Stimulated activated CD4-positive, alpha-beta T cell treated with anti-CD3 and anti-CD28 coated beads, Interleukin-2, amount 100 ng/mL, for 24 hours (primary cell): ENCODE measurements at regions not wholly inside any gene's neighbourhood (a gene's known extent, or its start where the extent isn't known, plus 50 kb on each side); places are given as distances from the start of the nearest gene placed in this dataset.

Source experiments
- DNase-seq, 2 donors: peaks; one replicate each; pipeline ENCODE4 v3.0.0-alpha.2; 2020

DNA sequence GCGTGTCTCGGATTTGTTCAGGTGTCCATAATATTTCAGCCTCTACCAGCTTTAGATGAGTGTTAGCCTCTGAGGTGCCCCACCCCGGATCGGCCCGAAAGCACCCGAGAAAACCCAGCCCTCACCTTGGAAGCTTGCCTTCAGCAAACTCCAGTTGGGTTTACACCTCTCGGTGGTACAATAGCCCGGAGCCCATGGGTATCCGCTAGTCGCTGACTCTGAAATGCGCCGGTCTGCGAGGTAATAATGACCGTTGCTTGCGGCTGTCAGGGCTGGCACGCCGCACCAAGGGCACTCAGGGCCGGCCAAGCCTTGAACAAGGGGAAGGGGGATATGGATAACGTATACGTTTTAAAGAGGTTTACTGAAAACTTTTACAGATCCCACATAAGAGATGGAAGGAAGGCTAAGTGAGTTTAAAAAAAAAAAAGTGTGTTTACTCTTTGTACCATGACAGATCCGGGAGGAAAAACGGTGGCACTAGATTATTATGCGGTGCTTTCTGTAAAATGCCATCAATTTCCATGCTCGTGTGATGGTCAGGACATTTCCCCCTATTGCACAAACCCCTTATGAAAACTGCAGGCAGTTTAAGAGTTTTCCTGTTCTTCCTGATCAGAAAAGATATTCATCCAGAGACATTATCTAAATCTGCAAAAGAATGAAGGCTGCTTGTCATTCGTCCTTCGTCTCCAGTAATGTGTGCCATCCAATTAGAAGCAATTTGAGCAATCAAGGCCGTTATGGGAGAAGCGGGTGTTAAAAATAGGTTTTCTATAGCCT lies 124.2 kb downstream of the TMEM161B start:
- no peak for DNase-seq

- no peak for DNase-seq
Observed at GRCh38 chr5:88143693-88144218, 124.9 kb downstream of the TMEM161B start.

DNA sequence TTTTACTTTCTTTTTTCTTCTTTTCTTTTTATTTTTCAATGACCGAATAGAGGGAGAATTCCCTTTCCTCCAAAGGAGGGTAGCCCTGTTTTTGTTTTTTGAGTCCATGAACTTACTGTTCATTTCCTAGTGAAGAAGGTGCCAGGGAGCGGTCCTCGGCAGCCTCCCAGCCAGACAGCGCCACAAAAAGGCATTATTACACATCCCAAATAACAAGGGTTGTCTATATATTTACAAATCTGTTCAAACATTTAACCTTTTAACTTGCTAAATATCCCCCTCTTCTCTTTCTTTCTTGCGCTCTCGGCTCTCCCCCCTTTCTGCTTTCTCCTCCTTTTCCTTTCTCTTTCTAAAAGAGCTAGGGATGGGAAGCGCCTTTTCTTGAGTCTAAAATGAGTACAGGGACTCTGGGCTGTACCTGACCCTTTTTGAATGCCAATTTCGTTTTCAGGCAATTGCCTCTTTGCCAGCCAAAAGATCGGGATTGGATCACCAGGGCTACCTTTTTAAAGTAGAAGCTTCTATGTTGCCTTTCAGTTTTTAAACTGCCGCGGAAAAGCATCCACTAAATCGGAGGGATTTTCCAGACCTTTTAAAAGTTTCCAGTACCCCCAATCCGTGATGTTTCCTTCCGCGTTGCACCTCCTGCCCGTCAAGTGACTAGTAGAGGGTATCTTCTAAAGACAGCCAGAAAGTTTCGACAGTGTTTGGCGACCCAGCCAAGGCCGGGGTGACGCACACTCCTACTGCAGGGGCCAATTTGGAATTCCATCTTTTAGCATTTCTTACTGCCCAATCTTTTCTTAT lies 125.6 kb downstream of the TMEM161B start:
- DNase-seq: no peak

- no peak for DNase-seq
Observed at GRCh38 chr5:88142636-88142885, 126.1 kb downstream of the TMEM161B start.

- peak; percentile 74 to 80 for DNase-seq
Observed at GRCh38 chr5:88140856-88141752, 127.5 kb downstream of the TMEM161B start.

DNA sequence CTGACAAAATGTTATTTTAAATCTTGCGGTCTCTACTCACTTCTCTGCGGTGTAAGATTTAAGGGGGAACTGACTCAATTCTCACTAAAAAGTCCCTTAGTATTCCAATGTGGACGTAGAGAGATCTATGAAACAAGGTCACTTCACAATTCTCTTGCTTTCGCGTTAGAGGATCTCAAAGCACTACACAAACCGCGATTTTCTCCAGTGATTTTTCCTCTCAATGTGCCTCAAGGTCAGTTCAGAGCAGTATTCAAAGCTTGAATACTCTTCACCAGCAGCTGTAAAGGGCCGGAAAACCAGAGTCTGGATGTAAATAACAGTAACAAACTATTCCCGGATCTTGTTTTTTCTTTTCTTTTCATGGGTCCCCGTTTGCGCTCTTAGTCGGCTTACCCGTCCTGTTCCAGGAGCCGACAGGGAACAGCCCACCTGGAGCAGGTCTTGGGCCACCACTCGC lies 128.2 kb downstream of the TMEM161B start:
- DNase-seq: no peak

GRCh38 chr5:88130211-88130815 lies 138.3 kb downstream of the TMEM161B start:
- DNase-seq: no peak

GRCh38 chr5:88128813-88129212 lies 139.8 kb downstream of the TMEM161B start:
- DNase-seq: no peak

- DNase-seq: no peak
Observed at GRCh38 chr5:88119535-88120125, 149.0 kb downstream of the TMEM161B start.

- no peak for DNase-seq
Observed at GRCh38 chr5:88118179-88118578, 150.5 kb downstream of the TMEM161B start.

GRCh38 chr5:88117546-88117945 lies 151.1 kb downstream of the TMEM161B start:
- no peak for DNase-seq

- DNase-seq: no peak
Observed at GRCh38 chr5:88116396-88116795, 152.2 kb downstream of the TMEM161B start.

GRCh38 chr5:88115211-88115610 lies 153.4 kb downstream of the TMEM161B start:
- DNase-seq: no peak

GRCh38 chr5:88113429-88113828 lies 155.2 kb downstream of the TMEM161B start:
- no peak for DNase-seq

- DNase-seq: no peak
Observed at GRCh38 chr5:88109818-88110217, 158.8 kb downstream of the TMEM161B start.

DNA sequence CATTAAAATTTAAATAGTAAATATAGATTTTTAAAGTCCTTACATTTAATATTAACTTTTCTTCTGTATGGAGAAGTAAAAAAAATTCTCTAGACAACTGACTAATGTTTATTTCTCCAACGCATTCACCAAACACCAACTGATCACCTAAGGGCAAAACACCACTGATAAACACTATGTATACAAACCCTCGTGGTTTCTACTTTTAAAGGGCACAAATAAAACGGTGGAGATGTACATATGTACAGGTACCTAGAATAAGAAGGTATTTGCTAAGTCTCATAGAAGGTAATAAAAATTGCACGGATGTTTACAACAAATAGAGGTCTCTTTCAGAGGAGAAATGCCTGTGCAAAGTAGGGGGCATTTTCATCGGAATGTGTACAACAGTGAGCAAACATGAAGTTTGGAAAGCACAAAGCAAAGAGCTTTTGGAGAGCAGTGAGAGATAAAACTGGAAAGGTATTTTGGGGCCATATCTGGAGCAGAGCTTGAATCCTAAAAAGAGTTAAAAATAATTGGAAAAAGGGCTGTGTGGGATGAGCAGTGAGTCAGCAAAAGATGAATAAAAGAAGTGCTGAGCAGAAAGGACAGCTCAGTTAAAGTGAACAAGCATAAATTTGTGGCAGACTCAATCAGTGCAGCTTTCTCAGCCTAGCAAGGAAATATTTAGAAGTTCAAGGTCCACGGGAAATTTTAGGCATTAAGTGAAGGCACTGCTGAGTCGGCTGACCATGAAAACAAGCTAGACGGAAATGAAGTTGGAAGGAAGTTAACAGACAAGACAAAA lies 160.0 kb downstream of the TMEM161B start:
- DNase-seq: no peak

GRCh38 chr5:88094906-88095496 lies 173.6 kb downstream of the TMEM161B start:
- no peak for DNase-seq

- DNase-seq: no peak
Observed at GRCh38 chr5:88094403-88094802, 174.2 kb downstream of the TMEM161B start.

DNA sequence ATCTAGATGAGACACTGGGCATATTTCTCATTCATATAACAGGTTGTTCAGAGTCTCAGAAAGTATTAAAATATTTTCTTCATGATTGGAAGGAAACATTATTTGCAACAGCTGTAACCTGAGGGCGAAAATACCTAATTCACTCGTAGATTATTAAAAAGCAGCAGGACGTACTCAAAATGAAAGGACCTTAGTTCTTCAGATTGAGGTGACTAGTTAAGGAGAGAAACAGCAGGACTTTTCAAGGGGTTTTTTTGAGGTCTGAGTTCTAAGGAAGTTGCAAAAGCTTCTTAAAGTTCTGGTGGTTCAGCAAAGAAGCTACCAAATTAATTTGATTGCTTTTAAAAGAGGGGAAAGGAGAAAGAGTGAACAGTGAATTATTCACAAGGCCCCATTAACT lies 174.9 kb downstream of the TMEM161B start:
- no peak for DNase-seq

DNA sequence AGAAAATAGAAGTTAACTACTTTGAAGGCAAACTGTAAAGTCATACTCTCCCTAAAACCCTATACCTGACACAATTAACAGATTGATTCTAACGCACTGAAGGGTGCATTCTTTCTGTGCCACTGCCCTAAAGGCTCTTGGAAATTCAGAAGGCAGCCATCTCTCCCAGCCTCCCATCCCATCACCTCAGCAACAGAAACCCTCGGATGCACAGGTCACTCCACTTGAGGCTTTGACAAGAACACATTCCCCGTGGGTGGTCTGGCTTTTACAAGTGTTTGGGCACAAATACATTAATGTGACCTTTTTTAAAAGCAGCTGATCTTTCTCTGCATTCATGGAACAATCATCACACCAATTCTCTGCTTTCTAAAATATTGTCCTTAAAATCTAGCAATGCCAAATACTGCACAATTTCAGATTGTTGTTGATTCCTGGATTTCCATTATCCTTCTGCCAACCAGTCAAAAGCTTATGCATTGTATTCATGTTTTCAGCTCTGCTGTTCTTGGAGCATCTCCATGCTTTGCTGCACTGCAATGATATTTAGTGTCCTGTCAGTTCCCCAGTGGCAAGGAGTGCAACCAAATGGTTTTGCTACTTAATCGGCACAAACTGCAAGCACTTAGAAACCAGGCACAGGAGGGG lies 175.6 kb downstream of the TMEM161B start:
- no peak for DNase-seq
